K562 (cell line): ENCODE measurements at regions not wholly inside any gene's neighbourhood (a gene's known extent, or its start where the extent isn't known, plus 50 kb on each side); places are given as distances from the start of the nearest gene placed in this dataset.

Source experiments
- ATAC-seq: fragments of 200-7000 bp; cut with Tn5 transposase; 3 replicates; pipeline ENCODE4 v1.9.1; 2020; ENCODE audit warnings: moderate library complexity
- BruUV-seq: library from RNA; stranded (reverse); fragments of 400-500 nt; replicated peaks from 2 replicates; lab custom pipeline; 2021; lab: Mats Ljungman, UMichigan
- CTCF ChIA-PET: fragments of 300-600 bp; formaldehyde crosslinking; extraction: SDS; loops from one replicate; lab custom pipeline; 2021; ENCODE audit warnings: low intra/inter-chr PET ratio; lab: Yijun Ruan, JAX
- POLR2A ChIA-PET: fragments of 300-600, 350-650 bp; sonication (Branson Sonifier 250); formaldehyde crosslinking; extraction: SDS; loops from one replicate; lab custom pipeline; 2021; ENCODE audit warnings: antibody characterized with exemption, inconsistent platforms; lab: Yijun Ruan, JAX
- DNase-seq, 4 experiments: peaks; one replicate each; pipeline versions ENCODE4 v3.0.0 to v3.0.0-alpha.2; 2011 to 2018; ENCODE audit warnings: low spot score in 3 of 4, mixed read lengths in 3 of 4; ENCODE audit errors: extremely low read depth in 1 of 4
- FAIRE-seq: peaks from 2 replicates; lab custom pipeline; 2011; peaks lifted over from hg19 to GRCh38; lab: Jason Lieb, UNC
- H2AFZ ChIP-seq: 2 replicates; pipeline ENCODE4 v1.6.0; 2011; ENCODE audit warnings: low read depth, low read length, control low read depth, inconsistent platforms
- H3K27ac ChIP-seq: fragments of 200-600 bp; 3 replicates; pipeline ENCODE4 v1.8.0; 2011; ENCODE audit warnings: low read depth, mild to moderate bottlenecking, control low read depth, inconsistent platforms, low read length, moderate library complexity, mixed read lengths; ENCODE audit errors: extremely low read depth
- H3K27me3 ChIP-seq, 2 experiments: fragments of 300-600 bp in 1 of 2; 2 replicates in 1 of 2; 3 replicates in 1 of 2; pipeline versions ENCODE4 v1.6.0 to v1.8.0; 2011; ENCODE audit warnings: inconsistent platforms in 2 of 2, low read length in 2 of 2, mild to moderate bottlenecking in 1 of 2, mixed read lengths in 1 of 2, moderate library complexity in 1 of 2; ENCODE audit not compliant: control insufficient read depth in 2 of 2, insufficient read depth in 2 of 2
- H3K36me3 ChIP-seq: fragments of 300-600 bp; 3 replicates; pipeline ENCODE4 v1.8.0; 2011; ENCODE audit warnings: mild to moderate bottlenecking, low read length, inconsistent platforms; ENCODE audit not compliant: control insufficient read depth, insufficient read depth
- H3K4me1 ChIP-seq, 2 experiments: fragments of 200-600 bp in 1 of 2; replicated peaks in 1 of 2; 2 replicates in 1 of 2; 3 replicates in 1 of 2; pipeline versions ENCODE4 v1.5.1 to v1.8.0; 2011; ENCODE audit warnings: inconsistent platforms in 2 of 2, low read length in 2 of 2, mild to moderate bottlenecking in 1 of 2, mixed read lengths in 1 of 2, moderate library complexity in 1 of 2; ENCODE audit not compliant: control insufficient read depth in 2 of 2, insufficient read depth in 2 of 2
- H3K4me2 ChIP-seq: 2 replicates; pipeline ENCODE4 v1.6.1; 2011; ENCODE audit warnings: low read length, control low read depth, inconsistent platforms, mixed read lengths; ENCODE audit not compliant: insufficient read depth
- H3K4me3 ChIP-seq: fragments of 200-600 bp; sonication (generic), shearing (Covaris generic); 2 replicates; pipeline ENCODE4 v1.5.1; 2016; ENCODE audit warnings: control low read depth, inconsistent platforms
- H3K79me2 ChIP-seq: fragments of 200-600 bp; 3 replicates; pipeline ENCODE4 v1.8.0; 2011; ENCODE audit warnings: low read length, inconsistent platforms; ENCODE audit not compliant: control insufficient read depth, insufficient read depth
- H3K9ac ChIP-seq, 2 experiments: 2 replicates each; pipeline versions ENCODE4 v1.6.0 to v1.6.1; 2011; ENCODE audit warnings: low read depth in 2 of 2, low read length in 2 of 2, control low read depth in 1 of 2, inconsistent platforms in 1 of 2, mild to moderate bottlenecking in 1 of 2, mixed read lengths in 1 of 2; ENCODE audit not compliant: insufficient read depth in 1 of 2
- H3K9me1 ChIP-seq: one replicate; pipeline ENCODE4 v1.6.0; 2011; ENCODE audit warnings: inconsistent platforms, mild to moderate bottlenecking, low read length, moderate library complexity; ENCODE audit not compliant: control insufficient read depth, insufficient read depth
- H3K9me3 ChIP-seq: replicated peaks from 2 replicates; pipeline ENCODE4 v1.5.1; 2011; ENCODE audit warnings: low read depth, low read length, inconsistent platforms; ENCODE audit not compliant: control insufficient read depth, insufficient read depth
- H4K20me1 ChIP-seq: replicated peaks from 2 replicates; pipeline ENCODE4 v1.6.1; 2011; ENCODE audit warnings: low read length, inconsistent platforms, mixed read lengths; ENCODE audit not compliant: control insufficient read depth, insufficient read depth
- ATF7 ChIP-seq: fragments of 450-650 bp; IDR thresholded peaks from 2 replicates; pipeline ENCODE4 v1.7.1; 2014; ENCODE audit warnings: mild to moderate bottlenecking, moderate library complexity
- GATAD2A ChIP-seq: fragments of 450-650 bp; IDR thresholded peaks from 2 replicates; pipeline ENCODE4 v1.6.1; 2017
- KAT7 ChIP-seq: sonication (generic); formaldehyde crosslinking; IDR thresholded peaks from 2 replicates; pipeline ENCODE4 v1.8.0; 2022; ENCODE audit warnings: missing genetic modification reagents, mild to moderate bottlenecking, borderline replicate concordance
- KAT8 ChIP-seq: fragments of 450-650 bp; IDR thresholded peaks from 2 replicates; pipeline ENCODE4 v1.6.1; 2016; ENCODE audit warnings: low read depth, mild to moderate bottlenecking
- PHF20 ChIP-seq: fragments of 450-650 bp; IDR thresholded peaks from 2 replicates; pipeline ENCODE4 v1.6.1; 2018; ENCODE audit not compliant: partially characterized antibody
- SAFB2 ChIP-seq: fragments of 200-400 bp; formaldehyde crosslinking; IDR thresholded peaks from 2 replicates; pipeline ENCODE4 v1.6.1; 2018; ENCODE audit warnings: borderline replicate concordance, low read length, low read depth, moderate library complexity; ENCODE audit not compliant: severe bottlenecking
- SREBF1 ChIP-seq: fragments of 150-350 bp; IDR thresholded peaks from 2 replicates; pipeline ENCODE4 v1.6.1; 2014; ENCODE audit warnings: antibody characterized with exemption, low read depth, low read length, borderline replicate concordance
- TARDBP ChIP-seq: fragments of 450-650 bp; IDR thresholded peaks from 2 replicates; pipeline ENCODE4 v1.6.1; 2016
- ZNF253 ChIP-seq: fragments of 250-450 bp; sonication (Bioruptor Pico); conservative IDR thresholded peaks from 2 replicates; pipeline ENCODE4 v1.6.1; 2021; ENCODE audit warnings: mild to moderate bottlenecking
- ZNF277 ChIP-seq: fragments of 250-450 bp; sonication (Bioruptor Pico); IDR thresholded peaks from 2 replicates; pipeline ENCODE4 v1.8.0; 2022; ENCODE audit warnings: inconsistent platforms, mild to moderate bottlenecking, moderate library complexity, borderline replicate concordance
- ZNF445 ChIP-seq: fragments of 250-450 bp; sonication (Bioruptor Pico); IDR thresholded peaks from 2 replicates; pipeline ENCODE4 v1.4.0; 2020; ENCODE audit warnings: low read depth, mild to moderate bottlenecking, moderate library complexity
- WGBS: fragments of 100-300 bp; shearing (Covaris generic); methylation state at CpG from one replicate; pipeline ENCODE4 v1.1.6; 2016; ENCODE audit warnings: low coverage, mixed read lengths; ENCODE audit not compliant: insufficient coverage; ENCODE audit errors: missing lambda C conversion rate; 5-methylcytosine and 5-hydroxymethylcytosine counted together
- in situ Hi-C: fragments of 300-500 bp; cut with MboI; formaldehyde crosslinking; loops from 4 replicates; pipeline ENCODE4 v1.15.0; 2018; ENCODE audit warnings: inconsistent platforms, mixed read lengths
- intact Hi-C: fragments of 100-400 bp; cut with micrococcal nuclease; formaldehyde crosslinking; loops from 2 replicates; pipeline ENCODE4 v1.14.2; 2022

GRCh38 chr10:10149899-10150298 lies 867.8 kb upstream of the CELF2 start (continued):
- TF ChIP-seq ZNF277 (CRISPR knock-in tag) = no peak
- TF ChIP-seq KAT8 = no peak

- Histone ChIP-seq H3K27ac (no peak overlapping the region), H3K4me2 (no peak overlapping the region), H2AFZ (no peak overlapping the region), H3K9ac (no peak overlapping the region), H3K4me3 (no peak overlapping the region), H4K20me1 (no peaks in the 10 kb centered on the region), H3K79me2 (no peaks in the 10 kb centered on the region), H3K9me3 (no peaks in the 10 kb centered on the region), H3K4me1 (no peaks in the 10 kb centered on the region), H3K36me3 (no peaks in the 10 kb centered on the region), H3K9me1 (no peaks in the 10 kb centered on the region), H3K27me3 (no peaks in the 10 kb centered on the region)
- TF ChIP-seq PHF20 = no peak
- no peak for TF ChIP-seq ATF7
- TF ChIP-seq ZNF253 (CRISPR knock-in tag) = no peak
- TF ChIP-seq ZNF445 (CRISPR knock-in tag) = no peak
- no peak for TF ChIP-seq SAFB2
- TF ChIP-seq SREBF1 = no peak
- no peak for TF ChIP-seq TARDBP
- TF ChIP-seq KAT7 (CRISPR knock-in tag) = no peak
- TF ChIP-seq GATAD2A = no peak
- intact Hi-C loops (no loop called here), in situ Hi-C loops (no loop called here)
- 0% methylated on average over 7 of the region's 7 CpGs for WGBS
- CTCF ChIA-PET = no interaction called here
- no peak for DNase-seq
- no peak for FAIRE-seq
- POLR2A ChIA-PET = no interaction called here
- ATAC-seq = no peak
- BruUV-seq = no TSS peak
Observed at GRCh38 chr10:10156917-10157600, 860.6 kb upstream of the CELF2 start.
